Glutamatergic neuron (in vitro differentiated cells): ENCODE measurements at regions not wholly inside any gene's neighbourhood (a gene's known extent, or its start where the extent isn't known, plus 50 kb on each side); places are given as distances from the start of the nearest gene placed in this dataset.

Source experiments
- DNase-seq: peaks from one replicate; pipeline ENCODE4 v3.0.0; 2022
- H3K27ac Mint-ChIP-seq: one replicate; pipeline ENCODE4 v1.8.0; 2020; ENCODE audit warnings: mild to moderate bottlenecking, mixed read lengths, inconsistent platforms; ENCODE audit not compliant: unreplicated experiment
- H3K27me3 Mint-ChIP-seq: one replicate; pipeline ENCODE4 v1.8.0; 2020; ENCODE audit warnings: mild to moderate bottlenecking, moderate library complexity, mixed read lengths, inconsistent platforms; ENCODE audit not compliant: unreplicated experiment
- H3K36me3 Mint-ChIP-seq: one replicate; pipeline ENCODE4 v1.8.0; 2020; ENCODE audit warnings: mild to moderate bottlenecking, mixed read lengths, inconsistent platforms; ENCODE audit not compliant: unreplicated experiment
- H3K4me1 Mint-ChIP-seq: one replicate; pipeline ENCODE4 v1.8.0; 2020; ENCODE audit warnings: mild to moderate bottlenecking, low read depth, mixed read lengths, inconsistent platforms; ENCODE audit not compliant: unreplicated experiment
- H3K4me3 Mint-ChIP-seq: one replicate; pipeline ENCODE4 v1.8.0; 2020; ENCODE audit warnings: mild to moderate bottlenecking, mixed read lengths, inconsistent platforms; ENCODE audit not compliant: unreplicated experiment
- H3K9me3 Mint-ChIP-seq: one replicate; pipeline ENCODE4 v1.8.0; 2020; ENCODE audit warnings: mild to moderate bottlenecking, moderate library complexity, mixed read lengths, inconsistent platforms; ENCODE audit not compliant: unreplicated experiment
- TF ChIP-seq, protein P1 (sequence below): fragments of 200-600 bp; sonication (generic); IDR thresholded peaks from one replicate; pipeline ENCODE4 v1.5.0; 2021; ENCODE audit not compliant: partially characterized antibody, unreplicated experiment

DNA sequence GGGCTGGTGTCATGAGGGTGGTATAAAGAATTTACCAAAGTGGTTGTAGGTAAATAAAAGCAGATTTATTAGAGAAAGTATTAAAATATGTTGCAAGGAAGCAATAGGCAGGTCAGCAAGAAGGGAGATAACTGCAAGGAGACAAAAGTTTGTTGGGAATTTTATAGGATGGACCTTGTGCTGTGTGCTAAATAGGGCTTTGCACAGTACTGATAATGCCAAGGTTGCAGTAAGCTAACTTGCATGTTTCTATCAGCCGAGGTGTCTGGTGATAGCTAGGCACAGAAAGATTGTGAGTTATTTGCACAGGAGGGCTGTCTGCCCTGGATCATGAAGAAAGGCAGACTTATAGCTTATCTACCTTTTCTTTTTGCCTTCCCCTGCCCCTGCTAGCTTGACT is 102.5 kb upstream of the SPRED1 start:
- H3K4me3 Mint-ChIP-seq: no peak overlapping the region
- H3K9me3 Mint-ChIP-seq: no peaks in the 10 kb centered on the region
- H3K27ac Mint-ChIP-seq: no peak overlapping the region

DNA sequence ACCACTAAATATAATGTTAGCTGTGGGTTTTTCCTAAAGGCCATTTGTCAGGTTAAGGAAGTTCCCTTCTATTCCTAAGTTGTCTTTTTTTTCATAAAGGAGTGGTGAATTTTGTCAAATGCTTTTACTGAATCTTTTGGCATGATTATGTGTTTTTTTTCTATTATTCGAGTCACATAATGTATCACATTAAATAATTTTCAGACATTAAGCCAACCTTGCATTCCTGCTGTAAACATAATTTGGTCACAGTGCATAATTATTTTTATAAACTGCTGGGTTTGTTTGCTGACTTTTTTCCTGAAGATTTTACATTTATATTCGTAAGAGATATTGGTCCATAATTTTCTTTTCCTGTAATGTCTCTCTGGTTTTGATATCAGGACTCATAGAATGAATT is 101.8 kb upstream of the SPRED1 start:
- TF ChIP-seq, protein P1, sequence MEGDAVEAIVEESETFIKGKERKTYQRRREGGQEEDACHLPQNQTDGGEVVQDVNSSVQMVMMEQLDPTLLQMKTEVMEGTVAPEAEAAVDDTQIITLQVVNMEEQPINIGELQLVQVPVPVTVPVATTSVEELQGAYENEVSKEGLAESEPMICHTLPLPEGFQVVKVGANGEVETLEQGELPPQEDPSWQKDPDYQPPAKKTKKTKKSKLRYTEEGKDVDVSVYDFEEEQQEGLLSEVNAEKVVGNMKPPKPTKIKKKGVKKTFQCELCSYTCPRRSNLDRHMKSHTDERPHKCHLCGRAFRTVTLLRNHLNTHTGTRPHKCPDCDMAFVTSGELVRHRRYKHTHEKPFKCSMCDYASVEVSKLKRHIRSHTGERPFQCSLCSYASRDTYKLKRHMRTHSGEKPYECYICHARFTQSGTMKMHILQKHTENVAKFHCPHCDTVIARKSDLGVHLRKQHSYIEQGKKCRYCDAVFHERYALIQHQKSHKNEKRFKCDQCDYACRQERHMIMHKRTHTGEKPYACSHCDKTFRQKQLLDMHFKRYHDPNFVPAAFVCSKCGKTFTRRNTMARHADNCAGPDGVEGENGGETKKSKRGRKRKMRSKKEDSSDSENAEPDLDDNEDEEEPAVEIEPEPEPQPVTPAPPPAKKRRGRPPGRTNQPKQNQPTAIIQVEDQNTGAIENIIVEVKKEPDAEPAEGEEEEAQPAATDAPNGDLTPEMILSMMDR: no peak
- no peaks in the 10 kb centered on the region for H3K4me1 Mint-ChIP-seq
- no peak overlapping the region for H3K4me3 Mint-ChIP-seq
- no peak for DNase-seq
- H3K9me3 Mint-ChIP-seq: no peaks in the 10 kb centered on the region
- no peak overlapping the region for H3K27ac Mint-ChIP-seq
- peaks cover 2% of the 10 kb centered on the region for H3K36me3 Mint-ChIP-seq
- no peaks in the 10 kb centered on the region for H3K27me3 Mint-ChIP-seq

More for the DNA sequence above, 102.5 kb upstream of the SPRED1 start:
- H3K36me3 Mint-ChIP-seq: no peaks in the 10 kb centered on the region
- no peak for DNase-seq
- TF ChIP-seq, protein P1: no peak
- no peaks in the 10 kb centered on the region for H3K27me3 Mint-ChIP-seq
- H3K4me1 Mint-ChIP-seq: no peaks in the 10 kb centered on the region

DNA sequence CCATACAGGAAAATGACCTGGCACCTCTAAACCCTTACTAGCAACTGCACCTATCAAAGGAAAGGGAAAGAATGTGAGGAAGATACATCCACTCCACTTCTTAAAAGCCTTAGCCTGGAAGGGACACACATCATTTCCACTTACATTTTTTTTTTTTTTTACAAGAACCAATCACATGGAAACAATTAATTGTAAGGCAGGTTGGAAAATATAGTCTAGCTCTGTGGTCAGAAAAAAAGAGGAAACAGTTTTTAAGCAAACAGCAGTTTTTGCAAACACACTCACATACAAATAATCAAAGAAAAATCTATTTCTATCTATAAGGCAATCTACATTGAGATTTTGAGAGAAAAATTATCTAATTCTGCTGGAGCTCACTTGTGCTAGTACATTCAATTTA is 98.9 kb upstream of the SPRED1 start:
- no peaks in the 10 kb centered on the region for H3K27me3 Mint-ChIP-seq
- H3K36me3 Mint-ChIP-seq: peaks cover 12% of the 10 kb centered on the region
- H3K4me3 Mint-ChIP-seq: no peak overlapping the region
- DNase-seq: no peak
- TF ChIP-seq, protein P1: no peak
- H3K9me3 Mint-ChIP-seq: no peaks in the 10 kb centered on the region
- H3K4me1 Mint-ChIP-seq: no peaks in the 10 kb centered on the region
- H3K27ac Mint-ChIP-seq: no peak overlapping the region

DNA sequence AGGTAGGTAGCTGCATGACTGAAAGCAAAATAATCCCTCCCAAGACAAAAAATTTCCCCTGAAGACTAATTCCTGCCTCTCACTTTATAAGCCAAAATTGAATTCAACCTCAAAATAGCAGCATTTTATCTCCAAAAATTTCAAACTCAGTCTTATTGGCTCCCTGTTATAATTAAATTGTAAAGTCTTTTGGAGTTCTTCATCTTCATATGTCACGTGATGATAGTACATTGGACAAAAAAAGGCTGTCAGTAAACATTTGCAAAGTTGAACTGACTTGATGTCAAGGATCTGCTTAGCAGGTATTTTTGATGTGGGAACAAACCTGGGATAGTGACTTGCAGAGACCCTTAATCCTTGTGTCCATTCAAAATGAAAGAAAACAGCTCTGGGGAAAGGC is 98.4 kb upstream of the SPRED1 start:
- no peak overlapping the region for H3K4me3 Mint-ChIP-seq
- H3K27me3 Mint-ChIP-seq: no peaks in the 10 kb centered on the region
- H3K36me3 Mint-ChIP-seq: peaks cover 12% of the 10 kb centered on the region
- no peaks in the 10 kb centered on the region for H3K9me3 Mint-ChIP-seq
- TF ChIP-seq, protein P1: no peak
- DNase-seq: no peak
- H3K4me1 Mint-ChIP-seq: no peaks in the 10 kb centered on the region
- no peak overlapping the region for H3K27ac Mint-ChIP-seq

DNA sequence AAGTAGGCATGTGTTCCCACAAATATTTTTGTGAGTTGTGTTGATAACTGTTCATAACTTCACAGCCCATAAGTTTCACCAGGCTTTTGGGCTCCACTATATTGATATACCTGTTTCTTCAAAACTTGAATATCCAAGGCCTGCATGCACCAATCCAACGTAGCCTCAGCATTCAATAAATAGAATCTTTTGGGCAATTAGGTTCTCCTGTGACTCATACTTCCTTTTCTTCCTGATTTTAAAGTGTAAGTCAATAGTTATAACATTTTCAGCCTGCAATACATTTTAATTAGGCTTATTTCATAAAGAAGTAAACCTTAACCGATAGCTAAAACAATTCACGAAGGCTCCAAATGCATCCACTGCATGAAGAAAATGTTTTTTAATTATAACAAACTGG is 97.8 kb upstream of the SPRED1 start:
- H3K27ac Mint-ChIP-seq: no peak overlapping the region
- H3K4me1 Mint-ChIP-seq: no peaks in the 10 kb centered on the region
- no peak overlapping the region for H3K4me3 Mint-ChIP-seq
- TF ChIP-seq, protein P1: no peak
- DNase-seq: no peak
- H3K36me3 Mint-ChIP-seq: peaks cover 12% of the 10 kb centered on the region
- no peaks in the 10 kb centered on the region for H3K9me3 Mint-ChIP-seq
- H3K27me3 Mint-ChIP-seq: no peaks in the 10 kb centered on the region
